NOMO-1 treated with DMSO at 0.1 percent for 48 hours (cell line): ENCODE measurements at regions not wholly inside any gene's neighbourhood (a gene's known extent, or its start where the extent isn't known, plus 50 kb on each side); places are given as distances from the start of the nearest gene placed in this dataset.

Experiments used
- DNase-seq: peaks from one replicate; lab custom pipeline; 2025; ENCODE audit not compliant: unreplicated experiment; lab: John Stamatoyannopoulos, UW

- no peak for DNase-seq
Measured at GRCh38 chr14:65348137-65348536, 64.4 kb upstream of the FUT8 start.

GRCh38 chr14:65349100-65349499 lies 63.4 kb upstream of the FUT8 start:
- DNase-seq = no peak

- DNase-seq = no peak
Measured at GRCh38 chr14:65351493-65352194, 60.9 kb upstream of the FUT8 start.

- no peak for DNase-seq
Measured at GRCh38 chr14:65352964-65353530, 59.5 kb upstream of the FUT8 start.

- no peak for DNase-seq
Measured at GRCh38 chr14:65354131-65354530, 58.4 kb upstream of the FUT8 start.

GRCh38 chr14:65354715-65355114 lies 57.8 kb upstream of the FUT8 start:
- no peak for DNase-seq

GRCh38 chr14:65356327-65356836 lies 56.1 kb upstream of the FUT8 start:
- no peak for DNase-seq

GRCh38 chr14:65357113-65357512 lies 55.4 kb upstream of the FUT8 start:
- DNase-seq = no peak

- DNase-seq = no peak
Measured at GRCh38 chr14:65357689-65358088, 54.8 kb upstream of the FUT8 start.

GRCh38 chr14:65359503-65359902 lies 53.0 kb upstream of the FUT8 start:
- DNase-seq = peak; percentile 38

GRCh38 chr14:65360144-65360784 lies 52.3 kb upstream of the FUT8 start:
- no peak for DNase-seq

GRCh38 chr14:65361920-65362319 lies 50.6 kb upstream of the FUT8 start:
- DNase-seq = no peak
